GM18511 (cell line): ENCODE measurements at regions not wholly inside any gene's neighbourhood (a gene's known extent, or its start where the extent isn't known, plus 50 kb on each side); places are given as distances from the start of the nearest gene placed in this dataset.

ENCODE experiments used
- ATAC-seq: cut with Tn5 transposase; IDR thresholded peaks from one replicate; pipeline ENCODE4 v1.9.1; 2021; ENCODE audit warnings: mild to moderate bottlenecking, moderate library complexity; ENCODE audit not compliant: unreplicated experiment

- ATAC-seq, result no peak
Observed at GRCh38 chr11:92850296-92850826, 119.1 kb upstream of the MTNR1B start.

DNA sequence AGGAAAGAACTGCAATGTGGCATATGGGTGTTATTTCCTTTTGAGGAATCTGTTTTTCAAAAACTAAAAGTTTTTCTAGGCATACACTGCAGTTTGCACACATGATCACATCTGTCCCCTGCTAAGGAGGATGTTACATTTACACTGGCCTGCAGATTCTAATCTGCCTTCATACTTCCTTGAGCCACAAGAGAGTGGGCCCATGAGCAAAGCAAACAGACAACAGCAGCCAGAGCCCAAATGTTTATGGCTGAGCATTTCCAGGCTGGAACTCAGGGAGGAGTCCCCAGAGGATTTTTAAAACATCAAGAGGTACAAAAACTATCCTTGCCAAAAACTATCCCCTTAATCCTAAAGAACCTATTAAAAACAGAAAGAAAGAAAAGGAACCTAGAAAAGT lies 117.2 kb upstream of the MTNR1B start:
- no peak for ATAC-seq

GRCh38 chr11:92852946-92853345 lies 116.5 kb upstream of the MTNR1B start:
- no peak for ATAC-seq

DNA sequence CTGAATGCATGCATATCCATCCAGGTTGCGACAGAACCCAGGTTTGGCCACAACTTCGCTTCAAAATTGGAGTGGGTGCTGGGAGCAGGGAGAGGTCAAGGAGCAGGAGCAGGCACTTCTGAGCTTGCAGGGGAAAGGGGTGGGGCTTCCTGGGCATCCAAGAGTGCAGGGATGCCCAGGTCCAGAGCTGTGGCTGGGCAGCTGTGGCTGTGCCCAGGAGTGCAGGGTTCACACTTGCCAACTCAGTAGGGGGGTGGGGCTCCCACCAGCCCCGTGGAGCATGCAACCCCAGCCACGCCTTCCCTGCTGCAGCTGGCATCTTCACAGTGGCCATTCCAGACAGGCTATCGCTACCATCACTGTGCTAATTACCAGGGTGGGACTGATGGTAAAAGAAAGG lies 115.3 kb upstream of the MTNR1B start:
- ATAC-seq, result no peak

DNA sequence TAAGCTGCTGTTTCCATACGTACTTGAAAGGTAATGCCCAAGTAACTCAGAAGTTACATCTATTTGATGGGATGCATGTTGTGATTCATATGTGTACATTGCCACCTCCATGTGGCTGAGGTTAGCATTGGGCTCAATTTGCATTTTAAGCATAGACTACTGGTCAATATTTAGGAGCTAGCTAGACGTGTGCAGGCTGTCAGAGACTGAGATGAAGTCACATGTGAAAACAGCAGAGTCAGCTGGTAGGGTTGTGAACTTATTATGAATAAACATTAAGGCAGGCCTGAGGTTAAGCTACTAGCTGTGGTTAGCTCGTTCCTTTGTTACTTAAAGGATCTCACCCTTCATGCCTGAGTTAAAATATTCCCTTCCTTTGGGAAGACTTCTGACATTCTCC lies 114.5 kb upstream of the MTNR1B start:
- no peak for ATAC-seq

DNA sequence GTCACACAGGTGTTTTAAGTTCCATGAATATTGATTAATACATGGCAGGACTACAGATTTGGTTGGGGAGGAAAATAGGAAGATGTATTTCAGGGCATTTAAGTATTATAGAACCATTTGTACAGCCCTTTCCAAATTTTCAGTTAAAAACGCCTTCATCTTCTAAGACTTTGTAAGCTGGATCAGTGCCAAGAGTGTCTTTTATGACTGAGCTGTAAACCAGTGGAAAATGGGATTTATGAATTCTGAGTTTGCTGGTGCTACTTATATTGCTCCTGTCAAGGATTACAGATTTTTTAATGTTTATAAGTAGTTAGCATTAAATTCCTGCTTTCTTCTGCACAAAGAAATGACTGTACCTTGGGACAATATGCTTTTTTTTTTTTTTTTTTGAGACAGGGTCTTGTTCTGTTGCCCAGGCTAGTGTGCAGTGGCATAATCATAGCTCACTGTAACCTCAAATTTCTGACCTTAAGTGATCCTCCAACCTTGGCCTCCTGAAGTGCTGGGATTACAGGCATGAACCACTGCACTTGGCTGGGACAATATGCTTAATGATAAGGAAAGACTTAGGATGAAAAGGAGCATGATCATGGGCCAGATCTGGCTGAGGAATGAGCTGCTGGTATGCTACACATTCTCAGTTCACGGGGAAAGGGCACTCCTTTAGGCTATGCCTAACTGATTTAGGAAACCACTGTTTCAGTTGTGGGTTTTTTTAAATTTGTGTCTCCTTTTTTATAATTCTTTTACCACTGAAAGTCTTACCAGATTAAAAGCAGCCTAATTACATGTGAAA lies 113.6 kb upstream of the MTNR1B start:
- no peak for ATAC-seq

- ATAC-seq, result no peak
Observed at GRCh38 chr11:92857407-92857806, 112.0 kb upstream of the MTNR1B start.

- no peak for ATAC-seq
Observed at GRCh38 chr11:92859156-92859690, 110.2 kb upstream of the MTNR1B start.

GRCh38 chr11:92861634-92862033 lies 107.8 kb upstream of the MTNR1B start:
- ATAC-seq, result no peak

DNA sequence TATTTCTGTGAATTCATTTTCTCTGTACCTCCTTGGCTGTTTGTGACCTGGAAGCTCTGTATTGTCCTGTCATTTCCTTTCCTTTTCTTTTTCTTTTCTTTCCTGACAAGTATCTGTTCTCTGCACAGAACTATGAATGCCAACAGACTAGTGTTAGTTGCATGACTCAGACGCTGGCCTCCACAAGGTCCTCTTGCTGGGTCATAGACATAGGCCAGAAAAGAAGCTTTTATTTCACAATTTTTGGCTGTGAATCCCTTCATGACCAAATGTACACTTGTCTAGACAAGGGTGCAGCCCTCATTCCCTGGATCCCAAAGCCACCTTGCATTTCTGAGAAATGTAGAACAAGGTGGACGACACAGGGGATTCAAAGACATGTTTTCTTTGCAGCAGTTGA lies 104.1 kb upstream of the MTNR1B start:
- ATAC-seq, result no peak

GRCh38 chr11:92866679-92867282 lies 102.7 kb upstream of the MTNR1B start:
- no peak for ATAC-seq

DNA sequence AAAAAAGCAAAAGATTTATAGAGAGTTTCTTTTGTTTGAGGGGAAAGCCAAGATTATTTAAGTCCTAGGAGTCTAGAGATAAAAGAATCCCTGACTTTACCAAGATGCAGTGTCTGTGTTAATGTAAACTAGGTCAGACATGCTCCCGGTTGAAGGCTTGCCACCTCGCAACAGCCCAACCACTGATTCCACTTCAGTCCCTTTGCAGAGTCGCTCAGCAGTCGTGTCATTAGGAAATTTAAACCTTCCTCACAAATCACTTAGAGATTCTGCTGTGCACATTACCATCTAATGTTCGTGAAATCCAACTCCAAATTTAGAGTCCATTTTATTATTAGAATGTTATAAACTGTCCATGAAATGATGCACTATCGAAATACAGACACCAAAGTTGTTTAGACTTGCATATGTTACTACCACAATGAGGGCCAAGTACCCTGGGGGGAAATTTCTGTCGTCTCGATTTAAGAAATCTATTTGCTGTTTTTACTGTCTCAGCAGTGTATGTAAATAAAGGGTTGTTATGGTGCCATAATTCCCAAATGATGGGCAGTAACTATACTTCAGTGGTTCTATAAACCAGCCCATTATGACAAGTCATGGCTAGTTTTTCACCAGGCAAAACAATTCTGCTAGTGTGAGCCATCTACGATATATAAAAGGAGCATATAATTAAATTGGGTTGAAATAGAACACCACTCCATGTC lies 101.4 kb upstream of the MTNR1B start:
- ATAC-seq, result no peak

DNA sequence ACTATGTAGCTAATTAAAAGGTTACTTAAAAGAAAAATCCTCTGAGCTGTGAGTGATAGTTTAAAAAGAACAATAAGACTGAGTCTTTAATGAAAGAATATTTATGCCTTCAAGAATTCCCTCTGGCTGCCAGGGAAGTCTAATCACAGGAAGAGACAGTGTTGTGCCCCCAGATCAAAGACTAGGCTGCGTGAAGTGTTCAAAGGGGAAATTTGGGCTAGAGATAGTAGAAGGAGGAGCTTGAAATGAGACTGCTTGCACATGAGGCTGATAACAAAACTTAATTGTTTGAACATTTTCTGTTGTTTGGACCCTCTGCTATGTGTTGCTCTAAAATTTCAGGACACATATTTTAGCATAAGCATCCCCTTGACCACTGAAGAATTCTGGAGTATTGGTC lies 99.7 kb upstream of the MTNR1B start:
- ATAC-seq, result no peak

GRCh38 chr11:92870196-92870832 lies 99.1 kb upstream of the MTNR1B start:
- ATAC-seq, result no peak

DNA sequence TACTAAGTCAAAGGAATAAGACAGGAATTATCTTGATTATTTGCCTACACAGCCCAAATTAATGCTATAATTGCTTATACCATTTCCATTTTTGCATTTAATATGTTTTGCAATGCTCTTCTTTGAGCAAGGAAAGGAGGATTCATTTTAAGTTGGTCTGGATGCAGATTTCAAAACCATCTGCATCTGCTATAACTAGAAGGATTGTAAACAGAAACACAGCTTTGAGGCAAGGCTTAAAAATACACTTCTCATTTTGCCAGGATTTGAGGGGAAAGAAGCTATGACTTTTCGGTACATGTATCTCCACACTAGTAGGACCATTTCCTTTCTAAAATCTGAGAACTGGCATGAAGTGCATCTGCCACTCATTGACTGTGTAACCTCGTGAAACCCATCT lies 95.9 kb upstream of the MTNR1B start:
- ATAC-seq, result no peak

GRCh38 chr11:92875473-92875872 lies 94.0 kb upstream of the MTNR1B start:
- ATAC-seq, result no peak

DNA sequence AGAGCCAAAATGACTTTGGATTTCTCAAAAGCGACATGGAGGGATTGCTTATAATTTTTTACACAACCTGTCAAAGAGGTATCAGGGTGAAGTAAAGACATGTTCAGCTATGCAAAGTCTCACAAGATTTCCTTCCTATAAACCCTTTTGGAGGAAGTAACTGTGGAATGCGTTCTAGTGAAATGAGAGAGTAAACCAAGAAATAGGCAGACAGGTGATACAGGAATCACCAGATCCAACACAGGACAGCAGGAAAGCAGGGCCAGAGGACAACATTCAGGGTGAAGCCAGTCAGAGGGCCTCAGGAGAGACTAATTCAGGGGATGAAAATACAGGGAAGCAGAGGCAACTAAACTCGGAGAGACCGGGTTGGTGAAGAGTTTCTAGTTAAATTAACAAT lies 90.4 kb upstream of the MTNR1B start:
- no peak for ATAC-seq

DNA sequence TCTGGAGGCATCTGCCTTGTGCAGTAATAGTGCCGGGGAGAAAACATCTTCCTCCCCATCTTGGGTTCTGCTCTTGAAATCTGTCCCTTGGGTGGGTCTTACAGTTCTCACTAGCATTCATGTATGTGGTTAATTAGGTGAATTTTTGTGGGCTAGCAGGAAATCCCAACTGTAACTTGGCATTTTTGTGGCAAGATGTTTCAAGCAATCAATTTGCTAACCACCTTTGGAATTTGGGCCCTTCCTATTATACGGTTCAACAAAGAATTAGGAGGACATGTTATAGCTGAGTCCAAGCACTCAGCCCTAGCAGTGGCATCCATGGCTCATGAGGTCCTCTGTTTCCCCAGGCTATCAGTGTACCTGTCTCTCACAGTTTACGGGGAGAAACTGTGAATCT lies 89.1 kb upstream of the MTNR1B start:
- no peak for ATAC-seq

- ATAC-seq, result no peak
Observed at GRCh38 chr11:92881940-92882450, 87.5 kb upstream of the MTNR1B start.

DNA sequence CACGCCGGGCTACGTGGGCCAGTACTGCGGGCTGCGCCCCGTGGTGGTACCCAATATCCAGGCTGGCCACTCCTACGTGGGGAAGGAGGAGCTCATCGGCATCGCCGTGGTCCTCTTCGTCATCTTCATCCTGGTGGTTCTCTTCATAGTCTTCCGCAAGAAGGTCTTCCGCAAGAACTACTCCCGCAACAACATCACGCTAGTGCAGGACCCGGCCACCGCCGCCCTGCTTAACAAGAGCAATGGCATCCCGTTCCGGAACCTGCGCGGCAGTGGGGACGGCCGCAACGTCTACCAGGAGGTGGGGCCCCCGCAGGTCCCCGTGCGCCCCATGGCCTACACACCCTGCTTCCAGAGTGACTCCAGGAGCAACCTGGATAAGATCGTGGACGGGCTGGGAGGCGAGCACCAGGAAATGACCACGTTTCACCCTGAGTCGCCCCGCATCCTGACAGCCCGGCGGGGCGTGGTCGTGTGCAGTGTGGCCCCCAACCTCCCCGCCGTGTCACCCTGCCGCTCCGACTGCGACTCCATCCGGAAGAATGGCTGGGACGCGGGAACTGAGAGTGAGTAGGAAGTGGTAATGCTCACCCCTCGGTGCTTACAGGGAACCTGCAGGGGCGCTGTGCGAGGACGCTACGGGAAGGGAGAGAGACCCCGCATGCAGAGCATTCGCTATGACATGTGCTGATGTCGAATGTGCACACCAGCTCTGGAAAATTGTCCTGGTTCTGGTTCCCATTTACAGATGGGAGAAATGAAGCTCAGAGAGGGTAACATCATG lies 86.4 kb upstream of the MTNR1B start:
- ATAC-seq, result no peak
